ENCODE measurements at regions not wholly inside any gene's neighbourhood (a gene's known extent, or its start where the extent isn't known, plus 50 kb on each side); places are given as distances from the start of the nearest gene placed in this dataset.
"Not testable (repeated sequence)": the region's sequence is repeated elsewhere in the genome, so short reads cannot be mapped to it uniquely, and the experiment has no call there.

DNA sequence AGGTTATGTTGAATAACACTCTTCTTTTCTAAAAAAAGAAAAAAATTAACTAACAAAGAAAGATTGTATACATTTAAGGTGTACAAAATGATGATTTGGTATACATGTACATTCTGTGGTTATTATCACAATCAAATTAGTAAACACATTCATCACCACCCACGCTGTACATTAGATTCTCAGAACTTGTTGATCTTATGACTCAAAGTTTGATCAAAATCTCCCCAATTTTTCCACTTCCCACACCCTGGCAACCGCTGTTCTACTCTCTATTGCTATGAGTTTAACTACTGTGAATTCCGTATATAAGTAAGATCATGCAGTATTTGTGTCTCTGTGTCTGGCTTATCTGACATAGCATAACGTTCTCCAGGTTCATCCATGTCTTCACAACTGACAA lies 469.5 kb upstream of the CHRM3 start (continued):
- no peak for TF ChIP-seq EZH2 (IDR thresholded peaks at IDR 0.05; ENCODE audit: borderline replicate concordance, insufficient read depth, low read length, poor library complexity, severe bottlenecking)

DNA sequence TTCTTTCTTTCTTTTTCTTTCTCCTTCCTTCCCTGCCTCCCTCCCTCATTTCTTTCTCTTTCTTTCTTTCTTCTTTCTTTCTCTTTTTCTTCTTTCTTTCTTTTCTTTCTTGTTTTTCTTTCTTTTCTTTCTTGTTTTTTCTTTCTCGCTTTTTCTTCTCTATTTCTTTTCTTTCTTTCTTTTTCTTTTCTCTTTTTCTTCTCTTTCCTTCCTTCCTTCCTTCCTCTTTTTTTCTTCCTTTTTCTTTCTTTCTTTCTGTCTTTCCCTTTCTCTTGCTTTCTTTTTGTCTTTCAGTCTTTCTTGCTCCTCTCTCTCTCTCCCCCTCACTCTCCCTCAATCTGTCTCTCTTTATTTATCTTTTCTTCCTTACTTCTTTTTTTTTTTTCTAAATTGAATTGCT lies 472.0 kb upstream of the CHRM3 start:
- Histone ChIP-seq H3K9me2 (ENCODE audit: insufficient read depth, low read length) (no peaks in the 10 kb centered on the region), H3F3A (ENCODE audit: insufficient read depth, low read length, poor library complexity, severe bottlenecking) (no peaks in the 10 kb centered on the region), H3K9me3 (ENCODE audit: low read length) (no peaks in the 10 kb centered on the region), H2AFZ (ENCODE audit: low read depth, low read length) (no peak overlapping the region), H3K79me2 (replicated peaks; ENCODE audit: insufficient read depth, low read length) (no peaks in the 10 kb centered on the region), H3K36me3 (ENCODE audit: insufficient read depth, low read length) (no peaks in the 10 kb centered on the region), H3K9ac (ENCODE audit: low read length) (no peak overlapping the region), H4K20me1 (ENCODE audit: insufficient read depth) (no peaks in the 10 kb centered on the region), H3K27me3 (ENCODE audit: insufficient read depth, low read depth, low read length) (no peaks in the 10 kb centered on the region), H3K4me3 (ENCODE audit: low read length) (no peak overlapping the region), H3K27ac (ENCODE audit: low read length) (no peak overlapping the region), H3K4me2 (ENCODE audit: low read length) (no peak overlapping the region)
- no peak for TF ChIP-seq EP300 (conservative IDR thresholded peaks at IDR 0.05; ENCODE audit: poor library complexity, severe bottlenecking)
- TF ChIP-seq EZH2 (IDR thresholded peaks at IDR 0.05; ENCODE audit: borderline replicate concordance, insufficient read depth, low read length, poor library complexity, severe bottlenecking): no peak
- TF ChIP-seq RAD21 (conservative IDR thresholded peaks at IDR 0.05): no peak
- no peak for TF ChIP-seq TAF1 (IDR thresholded peaks at IDR 0.05; ENCODE audit: low read depth)
- TF ChIP-seq MXI1 (conservative IDR thresholded peaks at IDR 0.05; ENCODE audit: poor library complexity, severe bottlenecking): no peak
- no peak for TF ChIP-seq SMC3 (conservative IDR thresholded peaks at IDR 0.05; ENCODE audit: poor library complexity)

DNA sequence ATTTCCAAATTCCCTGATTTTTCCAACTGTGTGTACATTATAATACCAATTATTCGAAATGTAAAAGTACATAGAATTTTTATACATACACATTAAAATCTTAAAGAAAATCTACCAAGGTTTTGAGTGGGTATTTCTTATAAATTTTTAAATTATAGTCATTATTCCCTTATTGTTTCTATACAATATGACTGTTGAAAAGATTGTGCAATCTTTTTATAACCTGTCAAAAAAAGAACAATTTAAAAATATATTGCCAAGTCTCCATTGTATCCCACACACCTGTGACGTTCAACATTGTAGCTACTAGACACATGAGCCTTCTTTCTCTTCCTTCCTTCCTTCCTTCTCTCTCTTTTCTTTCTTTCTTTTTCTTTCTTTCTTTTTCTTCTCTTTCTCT lies 473.2 kb upstream of the CHRM3 start:
- Histone ChIP-seq H3K36me3 (ENCODE audit: insufficient read depth, low read length) (no peaks in the 10 kb centered on the region), H3K79me2 (replicated peaks; ENCODE audit: insufficient read depth, low read length) (no peaks in the 10 kb centered on the region), H3K9me3 (ENCODE audit: low read length) (no peaks in the 10 kb centered on the region), H3F3A (ENCODE audit: insufficient read depth, low read length, poor library complexity, severe bottlenecking) (no peaks in the 10 kb centered on the region), H4K20me1 (ENCODE audit: insufficient read depth) (no peaks in the 10 kb centered on the region), H3K27me3 (ENCODE audit: insufficient read depth, low read depth, low read length) (no peaks in the 10 kb centered on the region), H3K4me3 (ENCODE audit: low read length) (no peak overlapping the region), H3K9me2 (ENCODE audit: insufficient read depth, low read length) (no peaks in the 10 kb centered on the region), H3K9ac (ENCODE audit: low read length) (no peak overlapping the region), H3K4me2 (ENCODE audit: low read length) (no peak overlapping the region), H2AFZ (ENCODE audit: low read depth, low read length) (no peak overlapping the region), H3K27ac (ENCODE audit: low read length) (no peak overlapping the region)
- no peak for TF ChIP-seq POLR2AphosphoS5 (IDR thresholded peaks at IDR 0.05)
- no peak for TF ChIP-seq TAF1 (IDR thresholded peaks at IDR 0.05; ENCODE audit: low read depth)

DNA sequence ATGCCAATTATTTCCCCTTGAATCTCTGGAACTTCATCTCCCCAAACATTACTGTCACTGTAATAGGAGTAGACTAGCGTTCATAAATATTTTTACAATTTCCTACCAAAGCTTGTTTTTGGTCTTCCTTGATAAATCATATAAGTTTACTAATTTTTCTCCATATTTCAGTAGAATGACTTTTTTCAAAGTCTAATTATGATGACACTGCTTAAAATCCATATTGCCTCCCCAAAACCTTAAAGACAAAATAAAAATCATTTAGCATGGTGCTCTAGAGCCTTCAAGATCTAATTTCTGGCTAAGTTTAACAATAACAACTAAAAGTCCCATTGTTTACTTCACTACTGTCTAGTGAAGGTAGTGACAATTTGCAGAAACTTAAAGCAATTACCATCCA lies 474.2 kb upstream of the CHRM3 start:
- H3F3A ChIP-seq (ENCODE audit: insufficient read depth, low read length, poor library complexity, severe bottlenecking): no peaks in the 10 kb centered on the region
- no peaks in the 10 kb centered on the region for H3K9me3 ChIP-seq (ENCODE audit: low read length)
- H2AFZ ChIP-seq (ENCODE audit: low read depth, low read length): no peak overlapping the region
- H3K9me2 ChIP-seq (ENCODE audit: insufficient read depth, low read length): no peaks in the 10 kb centered on the region
- H4K20me1 ChIP-seq (ENCODE audit: insufficient read depth): no peaks in the 10 kb centered on the region
- H3K27ac ChIP-seq (ENCODE audit: low read length): no peak overlapping the region
- H3K36me3 ChIP-seq (ENCODE audit: insufficient read depth, low read length): no peaks in the 10 kb centered on the region
- H3K27me3 ChIP-seq (ENCODE audit: insufficient read depth, low read depth, low read length): no peaks in the 10 kb centered on the region
- H3K79me2 ChIP-seq (replicated peaks; ENCODE audit: insufficient read depth, low read length): no peaks in the 10 kb centered on the region
- TF ChIP-seq, protein P1, sequence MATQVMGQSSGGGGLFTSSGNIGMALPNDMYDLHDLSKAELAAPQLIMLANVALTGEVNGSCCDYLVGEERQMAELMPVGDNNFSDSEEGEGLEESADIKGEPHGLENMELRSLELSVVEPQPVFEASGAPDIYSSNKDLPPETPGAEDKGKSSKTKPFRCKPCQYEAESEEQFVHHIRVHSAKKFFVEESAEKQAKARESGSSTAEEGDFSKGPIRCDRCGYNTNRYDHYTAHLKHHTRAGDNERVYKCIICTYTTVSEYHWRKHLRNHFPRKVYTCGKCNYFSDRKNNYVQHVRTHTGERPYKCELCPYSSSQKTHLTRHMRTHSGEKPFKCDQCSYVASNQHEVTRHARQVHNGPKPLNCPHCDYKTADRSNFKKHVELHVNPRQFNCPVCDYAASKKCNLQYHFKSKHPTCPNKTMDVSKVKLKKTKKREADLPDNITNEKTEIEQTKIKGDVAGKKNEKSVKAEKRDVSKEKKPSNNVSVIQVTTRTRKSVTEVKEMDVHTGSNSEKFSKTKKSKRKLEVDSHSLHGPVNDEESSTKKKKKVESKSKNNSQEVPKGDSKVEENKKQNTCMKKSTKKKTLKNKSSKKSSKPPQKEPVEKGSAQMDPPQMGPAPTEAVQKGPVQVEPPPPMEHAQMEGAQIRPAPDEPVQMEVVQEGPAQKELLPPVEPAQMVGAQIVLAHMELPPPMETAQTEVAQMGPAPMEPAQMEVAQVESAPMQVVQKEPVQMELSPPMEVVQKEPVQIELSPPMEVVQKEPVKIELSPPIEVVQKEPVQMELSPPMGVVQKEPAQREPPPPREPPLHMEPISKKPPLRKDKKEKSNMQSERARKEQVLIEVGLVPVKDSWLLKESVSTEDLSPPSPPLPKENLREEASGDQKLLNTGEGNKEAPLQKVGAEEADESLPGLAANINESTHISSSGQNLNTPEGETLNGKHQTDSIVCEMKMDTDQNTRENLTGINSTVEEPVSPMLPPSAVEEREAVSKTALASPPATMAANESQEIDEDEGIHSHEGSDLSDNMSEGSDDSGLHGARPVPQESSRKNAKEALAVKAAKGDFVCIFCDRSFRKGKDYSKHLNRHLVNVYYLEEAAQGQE (IDR thresholded peaks at IDR 0.05; ENCODE audit: borderline replicate concordance): no peak
- no peak for TF ChIP-seq EZH2 (IDR thresholded peaks at IDR 0.05; ENCODE audit: borderline replicate concordance, insufficient read depth, low read length, poor library complexity, severe bottlenecking)
- no peak for TF ChIP-seq MXI1 (conservative IDR thresholded peaks at IDR 0.05; ENCODE audit: poor library complexity, severe bottlenecking)
- TF ChIP-seq SMC3 (conservative IDR thresholded peaks at IDR 0.05; ENCODE audit: poor library complexity): no peak
- no peak for TF ChIP-seq RAD21 (conservative IDR thresholded peaks at IDR 0.05)
- TF ChIP-seq, protein P2, sequence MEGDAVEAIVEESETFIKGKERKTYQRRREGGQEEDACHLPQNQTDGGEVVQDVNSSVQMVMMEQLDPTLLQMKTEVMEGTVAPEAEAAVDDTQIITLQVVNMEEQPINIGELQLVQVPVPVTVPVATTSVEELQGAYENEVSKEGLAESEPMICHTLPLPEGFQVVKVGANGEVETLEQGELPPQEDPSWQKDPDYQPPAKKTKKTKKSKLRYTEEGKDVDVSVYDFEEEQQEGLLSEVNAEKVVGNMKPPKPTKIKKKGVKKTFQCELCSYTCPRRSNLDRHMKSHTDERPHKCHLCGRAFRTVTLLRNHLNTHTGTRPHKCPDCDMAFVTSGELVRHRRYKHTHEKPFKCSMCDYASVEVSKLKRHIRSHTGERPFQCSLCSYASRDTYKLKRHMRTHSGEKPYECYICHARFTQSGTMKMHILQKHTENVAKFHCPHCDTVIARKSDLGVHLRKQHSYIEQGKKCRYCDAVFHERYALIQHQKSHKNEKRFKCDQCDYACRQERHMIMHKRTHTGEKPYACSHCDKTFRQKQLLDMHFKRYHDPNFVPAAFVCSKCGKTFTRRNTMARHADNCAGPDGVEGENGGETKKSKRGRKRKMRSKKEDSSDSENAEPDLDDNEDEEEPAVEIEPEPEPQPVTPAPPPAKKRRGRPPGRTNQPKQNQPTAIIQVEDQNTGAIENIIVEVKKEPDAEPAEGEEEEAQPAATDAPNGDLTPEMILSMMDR (IDR thresholded peaks at IDR 0.05; ENCODE audit: poor library complexity, severe bottlenecking): no peak
- no peak for TF ChIP-seq EP300 (conservative IDR thresholded peaks at IDR 0.05; ENCODE audit: poor library complexity, severe bottlenecking)
- no peak for TF ChIP-seq TAF1 (IDR thresholded peaks at IDR 0.05; ENCODE audit: low read depth)
- no peak for TF ChIP-seq POLR2AphosphoS5 (IDR thresholded peaks at IDR 0.05)
- H3K4me3 ChIP-seq (ENCODE audit: low read length): no peak overlapping the region
- no peak overlapping the region for H3K4me2 ChIP-seq (ENCODE audit: low read length)
- no peak overlapping the region for H3K9ac ChIP-seq (ENCODE audit: low read length)

DNA sequence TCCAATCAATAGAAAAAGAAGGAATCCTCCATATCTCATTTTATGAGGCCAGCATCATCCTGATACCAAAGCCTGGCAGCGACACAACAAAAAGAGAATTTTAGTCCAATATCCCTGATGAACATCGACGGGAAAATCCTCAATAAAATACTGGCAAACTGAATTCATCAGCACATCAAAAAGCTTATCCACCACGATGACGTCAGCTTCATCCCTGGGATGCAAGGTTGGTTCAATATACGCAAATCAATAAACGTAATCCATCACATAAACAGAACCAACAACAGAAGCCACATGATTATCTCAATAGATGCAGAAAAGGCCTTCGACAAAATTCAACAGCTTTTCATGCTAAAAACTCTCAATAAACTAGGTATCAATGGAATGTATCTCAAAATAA lies 483.6 kb upstream of the CHRM3 start:
- not testable (repeated sequence) for H3K36me3 ChIP-seq (ENCODE audit: insufficient read depth, low read length); H2AFZ ChIP-seq (ENCODE audit: low read depth, low read length); H3K27ac ChIP-seq (ENCODE audit: low read length); H3F3A ChIP-seq (ENCODE audit: insufficient read depth, low read length, poor library complexity, severe bottlenecking); H3K27me3 ChIP-seq (ENCODE audit: insufficient read depth, low read depth, low read length); H3K9me3 ChIP-seq (ENCODE audit: low read length); H4K20me1 ChIP-seq (ENCODE audit: insufficient read depth); H3K4me2 ChIP-seq (ENCODE audit: low read length); H3K9ac ChIP-seq (ENCODE audit: low read length); H3K9me2 ChIP-seq (ENCODE audit: insufficient read depth, low read length); H3K4me3 ChIP-seq (ENCODE audit: low read length); H3K79me2 ChIP-seq (replicated peaks; ENCODE audit: insufficient read depth, low read length)

Data from neural cell (in vitro differentiated cells).